Ovary (tissue), 7 donors: ENCODE measurements at regions not wholly inside any gene's neighbourhood (a gene's known extent, or its start where the extent isn't known, plus 50 kb on each side); places are given as distances from the start of the nearest gene placed in this dataset.

Experiments
- DNase-seq, 5 donors: peaks; one replicate each; pipeline ENCODE4 v3.0.0-alpha.2; 2019 to 2020
- H3K27ac ChIP-seq, 2 donors: fragments of 200-600 bp; one replicate each; pipeline versions ENCODE4 v1.5.1 to v1.8.0; 2019 to 2022
- H3K27me3 ChIP-seq: fragments of 200-600 bp; one replicate; pipeline ENCODE4 v1.8.0; 2022
- H3K36me3 ChIP-seq: fragments of 200-600 bp; sonication (generic); one replicate; pipeline ENCODE4 v1.5.1; 2019
- H3K4me1 ChIP-seq: one replicate; pipeline ENCODE4 v1.8.1; 2013; ENCODE audit warnings: mild to moderate bottlenecking, moderate library complexity; ENCODE audit not compliant: insufficient read depth
- H3K4me3 ChIP-seq: fragments of 200-600 bp; sonication (generic); one replicate; pipeline ENCODE4 v1.5.1; 2017
- H3K9me3 ChIP-seq, 2 donors: fragments of 200-600 bp in 1 of 2; sonication (generic) in 1 of 2; one replicate each; pipeline versions ENCODE4 v1.5.1 to v1.8.1; 2013 to 2019; ENCODE audit warnings: mild to moderate bottlenecking in 1 of 2, moderate library complexity in 1 of 2
- EP300 ChIP-seq: sonication (generic); formaldehyde crosslinking; IDR thresholded peaks from one replicate; pipeline ENCODE4 v1.6.1; 2017; ENCODE audit warnings: antibody characterized with exemption
- POLR2A ChIP-seq: fragments of 450-650 bp; IDR thresholded peaks from one replicate; pipeline ENCODE4 v1.6.1; 2017; ENCODE audit warnings: antibody characterized with exemption, mild to moderate bottlenecking, moderate library complexity
- WGBS, 3 donors: extraction: QIAGEN DNeasy Blood & Tissue Kit in 1 of 3; methylation state at CpG; one replicate each; pipeline versions ENCODE4 v1.1.5 to v1.1.7; 2013 to 2017; 5-methylcytosine and 5-hydroxymethylcytosine counted together
- intact Hi-C, 4 donors: fragments of 100-400 bp; cut with DNase I; formaldehyde crosslinking; loops; one replicate each; pipeline versions ENCODE4 v1.11.0 to v1.15.1; 2022 to 2023
- TF ChIP-seq, protein P1 (sequence below), 3 donors: fragments of 450-650 bp in 2 of 3; fragments of 200-600 bp in 1 of 3; IDR thresholded peaks; one replicate each; pipeline versions ENCODE4 v1.5.1 to v1.8.0; 2016 to 2022; ENCODE audit warnings: antibody characterized with exemption in 3 of 3, mild to moderate bottlenecking in 1 of 3
- donor health status: DM: no; HTN: no; CAD: no; lungs with moderate emphysema.
- donor health status: DM: no; HTN: no; CAD: no.
- donor health status: Bipolar disorder and iron deficiency.
- donor health status: DM: no; HTN: no; CAD: no.
- donor health status: DM: yes; HTN: yes; CAD: no.

DNA sequence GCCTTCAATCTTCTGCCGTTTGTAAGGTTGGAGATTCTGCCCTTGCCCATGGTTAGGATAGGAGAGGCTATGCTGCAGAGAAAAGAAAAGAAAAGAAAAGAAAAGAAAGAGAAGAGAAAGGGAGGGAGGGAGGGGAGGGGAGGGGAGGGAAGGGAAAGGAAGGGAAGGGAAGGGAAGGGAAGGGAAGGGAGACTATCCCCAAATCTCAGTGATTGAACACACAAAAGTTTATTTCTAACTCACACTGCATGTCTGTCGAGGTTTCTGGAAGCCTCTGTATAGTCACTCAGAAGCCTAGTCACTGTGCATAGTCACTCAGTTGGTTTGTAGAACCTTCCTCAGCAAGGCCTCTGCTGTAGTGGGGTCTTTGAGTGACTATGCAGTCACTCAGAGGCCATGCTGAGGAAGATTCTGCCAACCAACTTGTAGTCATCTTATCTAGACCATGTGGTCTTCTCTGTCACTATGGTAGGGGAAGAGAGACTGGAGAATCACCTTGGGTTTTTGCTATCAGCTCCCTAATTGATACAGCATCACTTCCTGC, 52.3 kb upstream of the ABCC9 start:
- intact Hi-C loops: loop anchor here in 3 of 4 donors (5.0 to 10.0 kb wide), 2 partner anchors 296 to 299 kb away; no protein-coding TSS in a partner anchor
- Histone ChIP-seq H3K4me3 (no peak overlapping the region), H3K27ac (no peak overlapping the region), H3K4me1 (no peaks in the 10 kb centered on the region), H3K9me3 (no peaks in the 10 kb centered on the region), H3K27me3 (no peaks in the 10 kb centered on the region), H3K36me3 (no peaks in the 10 kb centered on the region)
- WGBS, 3 donors: 83 to 90% (median 90%) methylated on average over 2 of the region's 2 CpGs
- TF ChIP-seq POLR2A (no peak), EP300 (no peak)
- TF ChIP-seq, protein P1, sequence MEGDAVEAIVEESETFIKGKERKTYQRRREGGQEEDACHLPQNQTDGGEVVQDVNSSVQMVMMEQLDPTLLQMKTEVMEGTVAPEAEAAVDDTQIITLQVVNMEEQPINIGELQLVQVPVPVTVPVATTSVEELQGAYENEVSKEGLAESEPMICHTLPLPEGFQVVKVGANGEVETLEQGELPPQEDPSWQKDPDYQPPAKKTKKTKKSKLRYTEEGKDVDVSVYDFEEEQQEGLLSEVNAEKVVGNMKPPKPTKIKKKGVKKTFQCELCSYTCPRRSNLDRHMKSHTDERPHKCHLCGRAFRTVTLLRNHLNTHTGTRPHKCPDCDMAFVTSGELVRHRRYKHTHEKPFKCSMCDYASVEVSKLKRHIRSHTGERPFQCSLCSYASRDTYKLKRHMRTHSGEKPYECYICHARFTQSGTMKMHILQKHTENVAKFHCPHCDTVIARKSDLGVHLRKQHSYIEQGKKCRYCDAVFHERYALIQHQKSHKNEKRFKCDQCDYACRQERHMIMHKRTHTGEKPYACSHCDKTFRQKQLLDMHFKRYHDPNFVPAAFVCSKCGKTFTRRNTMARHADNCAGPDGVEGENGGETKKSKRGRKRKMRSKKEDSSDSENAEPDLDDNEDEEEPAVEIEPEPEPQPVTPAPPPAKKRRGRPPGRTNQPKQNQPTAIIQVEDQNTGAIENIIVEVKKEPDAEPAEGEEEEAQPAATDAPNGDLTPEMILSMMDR (IDR thresholded peaks at IDR 0.05): no peak
- no peak for DNase-seq

DNA sequence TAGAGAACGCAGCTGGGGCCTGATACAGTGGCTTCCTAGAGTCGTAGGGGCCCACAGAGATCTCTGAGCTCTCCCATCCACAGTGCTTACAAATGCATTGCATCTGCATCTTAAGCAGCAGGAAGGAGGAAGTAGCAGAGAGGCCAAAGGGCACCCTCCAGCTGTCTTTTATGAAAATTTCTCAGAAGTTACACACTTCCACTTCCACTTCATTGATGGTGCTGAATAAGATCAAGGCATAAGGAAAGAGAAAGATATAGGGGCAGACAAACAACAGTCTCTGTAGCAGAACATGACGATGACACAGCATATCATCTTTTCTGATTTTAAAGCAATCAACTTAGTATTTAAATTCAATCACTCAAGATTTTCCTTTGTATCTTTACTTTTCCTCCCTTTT, 51.6 kb upstream of the ABCC9 start:
- no peak overlapping the region for H3K4me3 ChIP-seq
- H3K36me3 ChIP-seq: no peaks in the 10 kb centered on the region
- DNase-seq: no peak
- WGBS, 3 donors: 65 to 70% (median 68%) methylated on average over 3 of the region's 3 CpGs
- H3K27me3 ChIP-seq: no peaks in the 10 kb centered on the region
- no peaks in the 10 kb centered on the region for H3K4me1 ChIP-seq
- intact Hi-C loops: loop anchor here in 3 of 4 donors (5.0 to 10.0 kb wide), 2 partner anchors 296 to 298 kb away; no protein-coding TSS in a partner anchor
- H3K9me3 ChIP-seq: no peaks in the 10 kb centered on the region
- TF ChIP-seq, protein P1 (IDR thresholded peaks at IDR 0.05): no peak
- TF ChIP-seq POLR2A: no peak
- no peak overlapping the region for H3K27ac ChIP-seq

DNA sequence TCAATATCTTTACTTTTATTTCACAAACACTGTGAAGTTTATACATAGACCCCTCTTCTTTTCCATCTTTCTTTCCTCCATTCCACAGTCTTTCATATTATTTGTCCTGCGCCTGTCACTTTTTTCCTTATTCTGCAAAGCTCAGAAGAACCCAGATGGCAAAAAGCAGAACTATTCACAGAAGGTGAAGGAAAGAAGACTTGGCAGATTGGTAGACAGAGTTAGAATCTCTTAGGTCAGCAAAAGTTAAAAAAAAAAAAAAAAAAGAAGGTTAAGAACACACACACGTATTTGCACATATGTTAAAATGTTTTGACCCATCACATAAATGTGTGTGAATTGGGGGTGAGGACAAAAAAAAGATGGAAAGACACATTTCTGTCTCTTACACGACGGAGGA, 50.3 kb upstream of the ABCC9 start:
- H3K4me3 ChIP-seq: no peak overlapping the region
- H3K4me1 ChIP-seq: no peaks in the 10 kb centered on the region
- TF ChIP-seq POLR2A (no peak), EP300 (no peak)
- TF ChIP-seq, protein P1 (IDR thresholded peaks at IDR 0.05): no peak
- intact Hi-C loops: loop anchor here in 3 of 4 donors (5.0 to 10.0 kb wide), 2 partner anchors 294 to 297 kb away; no protein-coding TSS in a partner anchor
- H3K27ac ChIP-seq: no peak overlapping the region
- H3K9me3 ChIP-seq: no peaks in the 10 kb centered on the region
- no peaks in the 10 kb centered on the region for H3K36me3 ChIP-seq
- 85 to 91% (median 90%) methylated on average over 4 of the region's 4 CpGs for WGBS, 3 donors
- no peaks in the 10 kb centered on the region for H3K27me3 ChIP-seq
- no peak for DNase-seq
